Retina (tissue), 1 donor: ENCODE measurements at regions not wholly inside any gene's neighbourhood (a gene's known extent, or its start where the extent isn't known, plus 50 kb on each side); places are given as distances from the start of the nearest gene placed in this dataset.
"Not testable (repeated sequence)": the region's sequence is repeated elsewhere in the genome, so short reads cannot be mapped to it uniquely, and the experiment has no call there.

Experiments used
- DNase-seq: peaks from one replicate; pipeline ENCODE4 v3.0.0-alpha.2; 2016

DNA sequence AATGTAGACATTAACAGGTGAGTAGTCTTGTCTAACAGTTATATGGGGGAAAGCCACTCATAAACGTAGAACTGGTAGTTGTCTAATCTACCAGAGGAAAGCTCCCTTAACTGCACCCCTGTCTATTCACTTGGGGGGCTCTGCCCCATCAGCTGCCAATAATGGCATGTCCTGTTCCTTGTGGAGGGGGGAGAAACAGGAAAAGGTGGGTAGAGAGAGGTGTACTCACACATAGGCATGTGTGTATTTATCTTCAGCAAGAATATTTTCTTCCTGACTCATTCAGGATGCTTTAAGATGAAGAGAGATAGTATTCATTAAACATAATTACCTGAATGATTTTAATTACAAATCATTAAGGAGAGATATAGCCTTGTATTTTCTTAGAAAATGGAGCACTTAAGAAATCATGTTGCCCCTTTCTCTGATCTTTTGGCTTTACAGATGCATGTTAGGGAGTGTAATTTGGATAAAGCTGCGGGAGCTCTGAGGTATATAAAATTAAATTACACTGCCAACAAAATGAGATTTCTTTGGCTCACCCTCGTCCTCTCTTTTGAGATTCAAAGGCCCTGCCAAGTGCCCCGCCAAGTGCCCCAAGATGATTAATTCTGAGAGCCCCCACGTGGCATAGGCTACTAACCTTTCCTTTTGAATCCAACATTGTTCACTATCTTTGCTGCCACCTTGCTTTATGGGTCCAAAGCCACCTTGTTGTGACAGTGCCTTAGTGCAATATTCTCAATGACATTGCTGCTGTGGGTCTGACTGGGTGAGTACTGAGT, 286.3 kb upstream of the LYPLAL1 start:
- DNase-seq: no peak

DNA sequence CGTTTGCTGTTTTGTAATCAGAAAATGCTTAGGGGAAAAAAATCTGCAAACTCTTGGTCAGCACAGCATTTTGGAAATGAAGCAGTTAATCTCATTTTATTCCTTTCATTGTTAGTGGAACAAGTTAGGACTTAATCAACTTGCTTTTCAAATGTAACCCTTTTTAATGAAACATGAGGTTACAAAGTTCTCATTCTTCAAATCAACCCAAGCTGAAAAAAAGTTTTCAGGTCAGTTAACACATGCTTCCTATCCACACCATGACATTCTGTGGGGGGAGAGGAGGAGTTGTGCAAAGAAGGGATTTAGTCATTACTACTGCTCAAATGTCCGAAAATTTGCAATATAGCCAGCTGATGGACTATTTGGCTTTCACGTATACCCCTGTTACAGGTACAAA, 283.2 kb upstream of the LYPLAL1 start:
- peak; percentile 79 for DNase-seq

- DNase-seq: no peak
These were observed 282.1 kb upstream of the LYPLAL1 start for GRCh38 chr1:218891577-218891976.

DNA sequence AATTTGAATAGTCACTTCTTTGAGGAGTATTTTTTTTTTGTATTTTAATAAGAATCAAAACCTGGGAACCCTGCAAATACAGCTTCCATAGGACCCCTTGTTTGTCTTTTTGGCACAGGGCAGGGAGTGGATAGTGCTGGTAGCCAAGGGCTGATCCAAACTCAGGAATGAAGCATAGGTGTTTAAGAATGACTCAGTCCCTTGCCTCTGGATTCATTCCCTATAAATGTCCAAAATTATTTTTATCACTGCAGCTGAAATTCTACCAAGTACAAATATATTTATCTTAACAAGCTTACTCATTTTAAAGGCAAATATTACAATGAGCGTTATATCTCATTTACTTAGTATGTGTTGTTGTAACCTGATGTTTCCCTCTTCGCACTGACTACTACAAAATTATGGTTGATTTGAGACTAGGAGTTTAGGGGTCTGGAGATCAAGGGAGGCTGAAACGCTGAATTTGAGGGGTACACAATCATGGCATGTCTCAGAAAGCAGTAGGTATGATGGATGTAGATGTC, 278.6 kb upstream of the LYPLAL1 start:
- no peak for DNase-seq

DNA sequence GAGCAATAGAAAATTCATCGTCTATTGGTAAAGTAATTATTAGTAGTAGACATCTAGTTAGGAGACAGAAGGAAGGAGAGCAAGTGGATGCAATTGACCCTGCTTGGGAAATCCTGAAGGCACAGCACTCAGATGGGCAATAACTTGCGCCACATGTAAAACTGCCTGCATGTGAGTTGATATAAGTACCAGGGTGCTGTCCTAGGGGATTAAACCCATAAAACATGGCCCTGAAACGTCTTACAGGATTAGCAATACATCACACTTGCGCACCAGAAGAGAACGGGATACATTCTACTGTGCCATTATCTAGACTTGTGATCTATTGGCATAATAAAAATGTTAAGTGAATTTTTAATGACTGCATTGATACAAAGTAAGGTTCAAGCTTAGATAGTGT, 277.5 kb upstream of the LYPLAL1 start:
- DNase-seq: no peak

- DNase-seq: no peak
These were observed 274.8 kb upstream of the LYPLAL1 start for GRCh38 chr1:218898921-218899320.

- DNase-seq: no peak
These were observed 273.1 kb upstream of the LYPLAL1 start for GRCh38 chr1:218900615-218901014.

- DNase-seq: no peak
These were observed 269.3 kb upstream of the LYPLAL1 start for GRCh38 chr1:218904416-218904815.

- DNase-seq: no peak
These were observed 257.0 kb upstream of the LYPLAL1 start for GRCh38 chr1:218916720-218917119.

DNA sequence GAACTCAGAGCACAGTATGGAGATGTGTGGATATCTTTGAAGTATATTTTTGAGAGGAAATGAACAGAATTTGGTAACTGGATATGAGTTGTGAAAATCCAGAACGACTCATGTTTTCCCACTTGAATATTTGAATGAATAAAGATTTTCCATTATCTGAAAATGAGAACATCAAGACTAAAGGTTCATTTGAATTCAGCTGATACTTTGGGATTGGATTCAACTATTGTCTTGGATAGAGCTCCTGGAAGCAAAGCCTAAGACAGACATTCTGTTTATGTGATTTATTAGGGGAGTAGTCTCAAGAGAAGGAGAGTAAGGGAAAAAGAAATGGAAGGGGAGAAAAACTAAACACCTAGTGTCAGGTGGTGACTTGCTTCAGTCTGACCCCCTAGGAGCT, 256.0 kb upstream of the LYPLAL1 start:
- DNase-seq: no peak

GRCh38 chr1:218925777-218926176, 247.9 kb upstream of the LYPLAL1 start:
- DNase-seq: peak; percentile 53

DNA sequence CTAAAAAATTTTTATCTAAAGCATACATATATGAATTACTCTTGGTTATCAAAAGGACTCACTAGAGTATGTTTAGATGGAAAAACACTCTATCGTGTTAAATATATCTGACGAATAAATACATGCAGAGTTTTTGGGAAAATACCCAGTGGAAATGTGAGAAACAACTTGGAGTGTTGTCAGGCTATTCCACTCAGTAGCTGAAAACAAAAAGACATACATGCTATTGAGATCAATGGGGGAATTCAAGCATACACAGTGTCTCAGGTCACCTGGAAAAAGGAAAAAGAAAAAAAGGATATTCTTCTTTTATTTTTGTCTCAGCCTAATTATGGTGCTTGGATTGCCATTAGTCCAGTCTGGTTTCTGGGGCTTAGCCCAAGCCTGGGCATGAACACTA, 247.0 kb upstream of the LYPLAL1 start:
- DNase-seq: no peak

- DNase-seq: no peak
These were observed 243.7 kb upstream of the LYPLAL1 start for GRCh38 chr1:218930000-218930399.

DNA sequence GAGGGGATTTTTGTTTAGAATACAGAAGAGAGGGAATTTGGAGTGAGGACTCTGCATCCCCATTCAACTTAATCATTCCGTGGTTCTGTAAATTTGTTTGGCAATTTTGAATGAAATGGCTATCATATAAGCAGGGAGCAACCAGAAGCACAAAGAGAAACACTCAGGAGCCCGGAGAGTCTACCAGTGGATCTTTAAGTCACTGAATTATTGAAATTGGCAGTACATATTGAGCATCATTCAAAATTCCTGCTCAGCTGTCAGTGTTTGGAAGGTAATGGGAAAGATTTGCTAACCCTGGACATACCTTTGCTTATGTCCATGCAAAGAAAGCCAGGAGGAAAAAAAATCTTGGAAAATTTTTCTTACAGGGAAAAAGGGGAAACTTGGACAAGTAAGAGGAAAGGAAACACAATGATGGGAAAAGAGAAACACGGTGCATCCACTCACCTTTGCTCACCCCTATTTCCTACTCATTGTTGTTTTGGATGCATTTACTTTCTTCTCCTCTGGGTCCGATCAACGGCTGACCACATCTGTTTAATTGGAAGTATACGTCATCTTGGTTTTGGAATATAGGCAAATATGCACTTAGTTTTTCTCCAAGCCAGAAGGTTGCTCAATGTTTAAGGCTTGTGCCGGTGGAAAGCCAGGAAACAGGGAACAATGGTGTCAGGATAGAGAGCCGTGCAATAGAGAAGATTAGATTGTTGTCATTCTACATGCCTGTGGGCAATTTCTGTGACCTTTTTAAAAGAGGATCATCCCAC, 243.0 kb upstream of the LYPLAL1 start:
- no peak for DNase-seq

DNA sequence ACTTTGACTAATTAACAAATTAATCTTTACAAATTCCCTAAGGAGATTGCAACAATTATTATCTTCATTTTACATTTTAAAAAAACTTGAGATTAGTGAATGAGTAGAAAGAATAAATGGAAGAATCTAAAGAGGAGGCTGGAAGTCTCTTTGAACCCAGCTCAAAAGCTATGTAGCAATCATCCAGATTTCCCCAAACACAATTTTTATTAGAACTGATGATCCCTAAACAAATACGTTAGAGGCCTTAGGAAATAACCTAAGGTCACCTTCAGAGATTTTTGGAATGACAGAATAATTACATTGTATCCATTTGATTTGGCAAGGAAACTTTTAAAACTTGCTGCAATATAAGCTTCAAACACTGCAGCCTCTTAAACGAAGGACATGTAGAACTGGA, 242.4 kb upstream of the LYPLAL1 start:
- DNase-seq: no peak

- no peak for DNase-seq
These were observed 240.2 kb upstream of the LYPLAL1 start for GRCh38 chr1:218933513-218933912.

GRCh38 chr1:218935408-218935807, 238.3 kb upstream of the LYPLAL1 start:
- not testable (repeated sequence) for DNase-seq

- DNase-seq: no peak
These were observed 235.4 kb upstream of the LYPLAL1 start for GRCh38 chr1:218938259-218938658.

DNA sequence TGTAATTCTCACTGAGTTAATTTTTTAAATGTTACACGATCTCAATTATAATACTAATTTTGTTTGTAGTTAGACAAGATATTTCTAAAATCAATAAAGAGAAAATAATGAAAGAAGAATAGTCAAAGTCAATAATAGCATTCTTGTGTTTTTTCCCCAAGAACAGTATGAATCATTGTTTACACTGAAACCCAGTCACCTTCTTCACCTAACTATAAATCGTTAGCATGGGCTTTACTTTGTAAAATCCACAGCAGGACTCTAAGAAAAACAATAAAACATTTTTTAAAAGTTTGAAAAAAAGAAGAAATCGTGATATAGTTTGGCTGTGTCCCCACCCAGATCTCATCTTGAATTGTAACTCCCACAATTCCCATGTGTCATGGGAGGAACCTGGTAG, 234.6 kb upstream of the LYPLAL1 start:
- no peak for DNase-seq

GRCh38 chr1:218942431-218942830, 231.2 kb upstream of the LYPLAL1 start:
- DNase-seq: no peak

GRCh38 chr1:218943371-218943770, 230.3 kb upstream of the LYPLAL1 start:
- no peak for DNase-seq

- no peak for DNase-seq
These were observed 228.6 kb upstream of the LYPLAL1 start for GRCh38 chr1:218945050-218945449.

GRCh38 chr1:218946147-218946546, 227.5 kb upstream of the LYPLAL1 start:
- no peak for DNase-seq

GRCh38 chr1:218948446-218948845, 225.2 kb upstream of the LYPLAL1 start:
- DNase-seq: no peak
